ENCODE measurements at regions not wholly inside any gene's neighbourhood (a gene's known extent, or its start where the extent isn't known, plus 50 kb on each side); places are given as distances from the start of the nearest gene placed in this dataset.

GRCh38 chr21:41075656-41076055, 92.3 kb upstream of the BACE2 start:
- no peak for DNase-seq (ENCODE audit: low read depth in 2 of 2)

GRCh38 chr21:41076064-41076463, 91.9 kb upstream of the BACE2 start:
- no peak for DNase-seq (ENCODE audit: low read depth in 2 of 2)

GRCh38 chr21:41079159-41079558, 88.8 kb upstream of the BACE2 start:
- DNase-seq (ENCODE audit: low read depth in 2 of 2): no peak

- DNase-seq (ENCODE audit: low read depth in 2 of 2): no peak
These were observed 87.4 kb upstream of the BACE2 start for GRCh38 chr21:41080485-41081121.

GRCh38 chr21:41086569-41086968, 81.4 kb upstream of the BACE2 start:
- DNase-seq (ENCODE audit: low read depth in 2 of 2): no peak

- DNase-seq (ENCODE audit: low read depth in 2 of 2): no peak
These were observed 77.0 kb upstream of the BACE2 start for GRCh38 chr21:41090981-41091380.

- DNase-seq (ENCODE audit: low read depth in 2 of 2): no peak
These were observed 76.3 kb upstream of the BACE2 start for GRCh38 chr21:41091616-41092015.

- DNase-seq (ENCODE audit: low read depth in 2 of 2): no peak
These were observed 75.6 kb upstream of the BACE2 start for GRCh38 chr21:41092312-41092711.

GRCh38 chr21:41095983-41096382, 72.0 kb upstream of the BACE2 start:
- DNase-seq (ENCODE audit: low read depth in 2 of 2): no peak

- DNase-seq (ENCODE audit: low read depth in 2 of 2): no peak
These were observed 69.9 kb upstream of the BACE2 start for GRCh38 chr21:41098076-41098475.

GRCh38 chr21:41098481-41099042, 69.4 kb upstream of the BACE2 start:
- DNase-seq (ENCODE audit: low read depth in 2 of 2): no peak

GRCh38 chr21:41100826-41101550, 67.0 kb upstream of the BACE2 start:
- no peak for DNase-seq (ENCODE audit: low read depth in 2 of 2)

- peak in 1 of 2 donors; percentile 32 for DNase-seq (ENCODE audit: low read depth in 2 of 2)
These were observed 65.7 kb upstream of the BACE2 start for GRCh38 chr21:41102281-41102680.

GRCh38 chr21:41107602-41108001, 60.4 kb upstream of the BACE2 start:
- no peak for DNase-seq (ENCODE audit: low read depth in 2 of 2)

GRCh38 chr21:41108668-41109585, 59.0 kb upstream of the BACE2 start:
- DNase-seq (ENCODE audit: low read depth in 2 of 2): peak in 1 of 2 donors; percentile 12

GRCh38 chr21:41110161-41110560, 57.8 kb upstream of the BACE2 start:
- no peak for DNase-seq (ENCODE audit: low read depth in 2 of 2)

- DNase-seq (ENCODE audit: low read depth in 2 of 2): no peak
These were observed 57.3 kb upstream of the BACE2 start for GRCh38 chr21:41110664-41111063.

GRCh38 chr21:41111681-41112080, 56.3 kb upstream of the BACE2 start:
- no peak for DNase-seq (ENCODE audit: low read depth in 2 of 2)

- DNase-seq (ENCODE audit: low read depth in 2 of 2): peak in 1 of 2 donors; percentile 31
These were observed 54.9 kb upstream of the BACE2 start for GRCh38 chr21:41112740-41113692.

- DNase-seq (ENCODE audit: low read depth in 2 of 2): no peak
These were observed 52.1 kb upstream of the BACE2 start for GRCh38 chr21:41115851-41116250.

All from lung microvascular endothelial cell (primary cell).